ENCODE measurements at regions not wholly inside any gene's neighbourhood (a gene's known extent, or its start where the extent isn't known, plus 50 kb on each side); places are given as distances from the start of the nearest gene placed in this dataset.

DNA sequence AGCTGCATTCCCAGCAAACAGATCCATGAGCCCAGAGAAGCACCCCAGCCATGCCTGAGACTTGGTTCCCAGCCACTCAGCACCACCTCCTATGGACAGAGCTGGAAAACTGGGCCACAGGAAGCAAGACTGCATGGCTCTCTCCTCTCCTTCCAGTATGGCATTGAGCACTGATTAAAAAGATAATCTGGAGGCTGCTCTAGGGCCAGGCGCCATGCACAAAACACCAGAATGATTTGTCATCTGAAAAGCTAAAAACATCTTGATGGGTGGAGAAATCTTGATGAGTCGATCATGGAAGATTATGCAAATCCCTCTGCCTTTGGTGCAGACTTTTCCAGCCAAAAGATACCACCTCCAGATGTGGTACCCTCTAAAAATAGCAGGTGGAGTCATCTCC, 62.7 kb upstream of the MRPS22 start:
- no peak for DNase-seq (ENCODE audit: low spot score)

DNA sequence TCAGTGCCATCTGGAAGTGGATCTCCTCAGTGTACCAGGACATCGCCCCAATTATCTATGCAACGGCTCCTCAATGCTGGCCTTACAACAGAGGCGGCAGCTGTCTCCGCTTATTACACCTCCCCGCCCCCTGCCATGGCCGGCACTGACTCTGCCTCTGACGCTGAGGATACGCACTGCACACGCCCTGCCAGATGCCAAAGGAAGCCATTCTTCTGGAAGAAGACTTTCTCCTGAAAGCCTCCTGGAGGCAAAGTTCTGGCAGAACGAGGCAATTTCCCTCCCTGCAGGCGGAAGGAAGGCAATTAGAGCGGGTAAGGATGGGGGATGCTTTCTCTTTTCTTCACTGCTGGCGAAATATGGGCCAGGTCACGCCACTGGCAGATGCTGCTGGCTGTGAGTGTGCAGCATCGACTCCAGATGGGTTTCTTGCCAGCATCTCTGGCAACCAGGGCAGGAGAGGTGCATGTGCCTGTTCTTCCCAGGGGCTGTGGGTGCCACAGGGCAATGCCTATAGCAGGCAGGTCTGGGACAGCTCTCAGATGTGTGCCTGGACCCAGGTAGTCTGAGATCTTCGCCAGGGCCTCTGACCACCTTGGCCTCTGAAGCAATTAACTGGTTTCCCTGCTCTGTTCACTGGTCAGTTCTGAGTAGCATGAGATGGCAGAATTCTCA, 62.2 kb upstream of the MRPS22 start:
- DNase-seq (ENCODE audit: low spot score): no peak

DNA sequence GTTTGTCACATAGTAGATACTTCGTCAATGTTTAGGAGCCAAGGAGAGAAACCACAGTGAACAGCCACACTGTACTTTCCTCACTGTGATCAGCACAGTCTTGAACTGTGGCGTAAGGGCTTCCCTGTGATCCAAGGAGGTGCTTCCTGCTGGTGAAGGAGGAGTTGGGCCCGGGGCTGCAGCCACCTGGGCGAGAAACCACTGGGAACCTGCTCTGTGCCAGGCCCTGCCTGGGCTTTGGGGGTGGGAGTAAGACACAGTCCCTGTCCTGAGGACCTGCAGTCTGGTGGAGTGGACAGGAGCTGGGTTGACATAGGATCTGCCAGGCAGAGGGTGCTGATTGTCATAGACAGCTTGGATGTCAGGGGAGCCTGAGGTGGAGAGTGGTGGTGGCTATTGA, 60.5 kb upstream of the MRPS22 start:
- no peak for DNase-seq (ENCODE audit: low spot score)

DNA sequence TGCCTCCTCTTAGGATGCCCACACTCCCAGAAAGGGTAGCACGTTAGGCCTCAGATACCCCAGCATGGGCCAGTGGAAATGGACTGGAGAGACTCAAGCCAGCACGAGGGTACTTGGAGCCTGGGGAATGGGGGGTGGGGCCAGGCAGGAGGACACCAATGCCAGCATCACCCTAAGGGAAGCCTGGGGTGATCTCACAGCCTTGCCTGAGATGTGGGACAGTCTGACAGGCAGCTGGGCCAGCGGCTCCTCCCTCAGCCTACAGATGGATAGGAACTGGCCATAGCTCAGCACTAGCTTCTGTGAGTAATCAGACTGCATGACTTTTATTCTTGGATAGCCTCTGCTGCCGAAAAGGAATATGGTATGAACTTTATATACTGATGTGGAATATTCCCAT, 59.6 kb upstream of the MRPS22 start:
- DNase-seq (ENCODE audit: low spot score): no peak

DNA sequence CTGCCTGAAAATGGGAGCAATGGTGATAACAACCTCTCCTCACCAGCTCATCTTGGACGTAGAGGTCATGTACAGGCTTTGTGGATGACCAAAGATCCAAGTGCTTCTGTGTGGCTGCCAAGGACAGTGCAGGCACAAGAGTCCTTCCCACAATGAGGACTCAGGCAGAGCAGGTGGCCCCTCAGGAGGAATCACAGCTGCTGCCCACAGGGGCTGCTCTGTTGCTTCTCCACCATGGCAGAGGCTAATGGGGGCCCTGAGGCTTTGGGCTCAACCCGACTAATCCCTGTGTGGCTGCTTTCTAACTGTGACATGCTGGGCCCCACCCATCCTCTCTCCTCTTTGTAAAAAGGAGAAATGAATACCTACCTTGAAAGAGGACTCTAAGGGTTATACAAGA, 58.1 kb upstream of the MRPS22 start:
- no peak for DNase-seq (ENCODE audit: low spot score)

DNA sequence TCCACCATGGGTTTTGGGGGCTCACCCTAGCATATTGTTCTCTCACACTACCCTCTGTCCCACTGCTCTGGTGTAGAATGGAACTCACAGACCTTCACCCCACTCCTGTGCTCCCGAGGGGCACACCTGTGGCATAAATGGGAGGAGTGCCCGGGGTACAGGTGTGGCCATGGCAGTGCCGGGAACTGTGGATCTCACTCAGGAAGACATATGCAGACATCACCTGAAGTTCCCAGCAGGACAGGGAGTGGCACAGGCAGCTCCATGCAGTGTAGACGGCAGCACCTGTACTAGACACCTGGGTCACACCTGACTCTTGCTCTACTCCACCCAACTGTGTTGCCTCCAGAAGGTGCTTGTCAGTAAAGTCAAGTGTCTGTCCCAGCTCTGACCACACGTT, 57.6 kb upstream of the MRPS22 start:
- DNase-seq (ENCODE audit: low spot score): no peak

DNA sequence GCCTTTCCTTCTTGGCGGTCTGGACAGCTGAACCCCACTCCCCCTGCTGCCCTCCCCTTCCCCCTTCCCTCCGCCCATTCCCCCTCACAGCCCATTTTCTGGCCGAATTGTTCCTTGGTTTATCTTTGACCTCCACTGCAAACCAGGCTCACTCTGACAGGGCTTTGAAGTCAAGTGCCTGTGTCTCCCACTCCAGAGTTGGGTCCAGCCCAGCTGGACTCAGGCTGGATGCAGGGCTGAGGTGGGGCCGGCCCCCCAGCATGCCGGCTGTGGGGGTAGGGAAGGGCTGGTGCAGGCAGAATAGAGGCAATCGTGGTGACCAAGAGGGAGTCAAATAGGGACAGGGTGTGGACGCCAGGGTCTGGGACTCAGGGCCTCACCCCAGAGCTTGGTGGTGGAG, 57.0 kb upstream of the MRPS22 start:
- no peak for DNase-seq (ENCODE audit: low spot score)

DNA sequence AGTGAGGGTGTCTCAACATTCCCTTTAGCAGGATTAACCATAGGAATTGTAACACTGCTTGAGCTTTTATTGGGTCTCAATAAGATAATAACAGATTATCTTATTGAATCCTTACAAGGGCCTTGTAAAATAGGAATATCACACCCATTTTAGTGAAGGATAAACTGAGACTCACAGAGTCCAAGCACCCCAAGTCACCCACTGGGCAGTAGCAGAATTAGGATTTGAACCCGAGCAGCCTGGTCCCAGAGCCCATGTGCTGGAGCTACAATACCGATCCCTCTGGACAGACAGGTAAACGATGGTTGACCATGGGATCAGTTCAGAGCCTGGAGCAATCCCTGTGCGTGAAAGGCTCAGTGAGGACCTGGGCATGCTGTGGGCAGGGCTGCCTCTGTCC, 56.3 kb upstream of the MRPS22 start:
- DNase-seq (ENCODE audit: low spot score): no peak

DNA sequence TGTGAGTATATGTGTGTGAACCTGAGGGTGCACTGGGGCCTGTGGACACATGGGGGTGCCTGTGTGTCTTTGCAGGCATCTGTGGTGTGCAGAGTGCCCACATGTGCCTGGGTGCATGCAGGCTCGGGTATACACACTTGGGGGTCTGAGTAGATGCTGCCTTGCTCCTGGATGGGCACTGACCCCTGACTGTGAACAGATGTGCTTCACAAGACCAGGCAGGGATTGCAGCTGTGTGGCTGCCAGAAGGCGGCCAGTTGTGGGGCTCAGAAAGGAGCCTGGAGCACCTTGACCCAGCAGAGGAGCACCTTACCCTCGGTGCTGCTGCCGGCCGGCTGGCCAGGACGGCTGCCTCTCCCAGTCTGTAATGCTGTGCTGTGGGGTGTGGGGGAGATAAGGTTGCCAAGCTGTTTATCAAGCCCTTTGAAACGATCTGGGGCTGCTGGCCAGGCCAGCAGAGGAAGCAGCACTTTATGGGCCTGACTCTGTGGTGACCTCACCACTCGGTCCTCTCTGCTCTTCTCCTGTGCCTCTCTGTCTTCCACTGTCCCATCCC, 55.5 kb upstream of the MRPS22 start:
- peak; percentile 17 for DNase-seq (ENCODE audit: low spot score)

DNA sequence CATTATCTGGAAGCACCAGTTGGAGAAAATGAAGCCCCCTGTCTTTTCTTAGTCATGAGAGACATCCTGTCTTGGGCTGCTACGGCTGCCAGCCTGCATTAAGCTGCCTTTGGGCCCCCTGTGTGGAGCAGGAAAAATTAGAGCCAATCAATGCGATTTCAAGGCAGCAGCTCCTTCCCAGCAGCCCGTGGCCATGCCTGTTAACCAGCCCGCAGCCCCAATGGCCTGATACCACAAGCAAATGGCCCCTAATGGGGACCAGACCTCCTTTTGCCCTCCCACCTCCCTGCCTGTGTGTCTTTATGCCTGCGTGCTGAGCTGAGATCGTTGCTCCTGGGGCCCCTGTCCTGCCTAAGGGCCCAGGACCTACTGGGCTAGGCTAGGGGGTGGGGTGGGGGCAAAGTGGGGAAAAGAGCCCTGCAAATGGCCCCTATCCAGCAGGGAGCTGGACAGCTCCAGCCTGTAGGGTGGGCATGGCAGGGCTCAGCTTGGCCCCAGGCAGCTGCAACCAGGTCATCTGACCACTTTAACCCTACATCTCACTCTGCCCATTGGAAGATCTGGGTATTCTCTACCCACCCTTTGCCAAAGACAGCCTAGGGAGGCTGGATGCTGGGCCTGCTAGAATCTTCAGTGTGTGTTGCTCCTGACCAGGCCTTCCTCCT, 53.8 kb upstream of the MRPS22 start:
- no peak for DNase-seq (ENCODE audit: low spot score)

DNA sequence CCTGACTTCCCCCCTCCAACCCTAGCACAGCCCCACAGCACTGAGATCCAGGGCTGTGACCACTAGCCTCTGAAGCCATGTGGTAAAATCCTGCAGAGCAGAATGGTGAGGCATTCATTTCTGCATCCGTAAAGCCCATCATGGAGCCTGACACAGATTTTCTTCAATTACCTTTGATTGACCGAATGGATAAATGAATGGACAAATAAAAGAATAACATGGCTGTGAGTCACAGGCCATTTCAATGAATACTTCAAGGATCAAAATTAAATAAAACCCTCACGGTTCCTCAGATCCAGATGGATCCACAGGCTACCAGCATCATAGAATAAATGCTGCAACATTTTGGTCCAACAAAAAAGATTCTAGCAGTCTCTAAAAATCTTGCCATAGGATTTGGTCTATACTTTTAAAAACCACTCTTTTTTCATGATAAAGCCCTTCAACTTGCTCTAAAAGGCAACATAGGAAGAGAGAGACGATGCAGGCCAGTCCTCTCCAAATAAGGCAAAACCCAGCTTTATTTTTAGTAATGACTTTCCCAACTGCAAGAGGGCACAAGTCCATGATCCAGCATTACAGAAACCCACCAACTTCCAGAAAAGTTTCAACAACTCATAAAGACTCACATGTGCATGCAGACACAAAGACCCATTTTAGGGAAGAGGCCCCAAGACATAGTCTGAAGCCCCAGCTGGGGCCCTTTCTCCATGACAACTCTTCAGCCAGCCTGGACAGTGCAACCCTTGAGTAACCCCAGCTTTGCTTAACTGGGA, 52.4 kb upstream of the MRPS22 start:
- peak; percentile 25 for DNase-seq (ENCODE audit: low spot score)

DNA sequence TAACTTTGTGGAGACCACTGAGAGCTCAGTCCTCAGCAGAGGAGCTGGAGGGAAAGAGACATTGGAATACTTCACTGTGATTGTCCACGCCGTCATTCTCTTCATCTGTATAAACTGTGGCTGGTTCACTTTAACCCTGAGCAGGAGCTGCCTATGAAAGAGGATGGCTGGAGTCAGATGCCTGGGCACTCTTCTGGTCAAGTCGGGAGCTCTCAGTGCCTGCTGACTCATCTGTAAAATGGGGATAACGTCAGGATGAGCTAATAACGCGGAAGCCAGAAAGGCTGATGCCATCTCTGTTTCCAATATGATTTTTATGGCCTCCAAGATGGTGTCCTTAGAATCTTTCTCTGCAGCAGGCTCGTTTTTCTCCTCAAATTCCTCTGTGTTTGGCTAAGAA, 51.6 kb upstream of the MRPS22 start:
- no peak for DNase-seq (ENCODE audit: low spot score)

DNA sequence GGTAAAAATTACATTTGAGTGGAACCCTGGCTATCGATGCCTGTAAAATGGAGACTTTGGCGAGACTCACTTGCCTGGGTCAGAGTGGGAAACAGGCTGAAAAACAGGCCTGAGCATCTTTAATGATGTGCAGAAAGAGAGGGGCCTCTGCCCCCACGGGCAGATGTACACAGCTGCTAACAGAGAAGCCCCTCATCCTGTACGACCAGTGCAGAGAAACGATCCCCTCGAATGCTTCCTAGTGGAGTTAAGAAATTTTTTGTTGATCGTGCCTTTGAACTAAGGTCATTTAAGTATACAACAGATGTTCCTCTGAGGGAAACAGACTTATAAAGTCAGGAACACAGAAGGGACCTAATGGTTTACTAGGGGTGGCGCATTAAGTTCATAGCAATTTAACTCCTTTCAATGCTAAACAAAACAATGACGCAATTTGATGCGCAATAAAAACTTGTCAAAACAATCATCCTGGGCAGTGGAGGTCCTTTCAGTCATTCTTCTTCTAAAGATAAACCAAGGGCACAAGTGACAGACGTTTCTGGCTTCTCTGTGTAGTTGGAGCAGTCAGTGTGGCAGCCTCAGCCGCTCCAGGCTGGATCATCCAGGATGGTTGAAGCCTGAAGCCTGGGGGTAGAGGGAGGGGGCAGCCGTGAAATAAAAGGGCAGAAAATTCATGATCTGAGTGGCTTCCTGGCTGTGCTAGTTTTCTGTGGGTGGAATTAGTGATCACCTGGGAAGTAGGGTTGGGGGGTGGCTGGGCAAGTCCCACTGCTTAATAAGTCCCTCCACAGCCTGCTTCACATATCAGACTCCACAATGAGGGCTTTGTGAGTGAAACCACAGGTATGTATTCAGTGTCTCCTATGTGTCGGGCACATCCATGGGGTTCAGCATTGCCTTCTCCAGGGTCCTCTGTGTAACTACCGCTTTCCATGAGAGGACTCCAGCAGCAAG, 50.8 kb upstream of the MRPS22 start:
- no peak for DNase-seq (ENCODE audit: low spot score)

DNA sequence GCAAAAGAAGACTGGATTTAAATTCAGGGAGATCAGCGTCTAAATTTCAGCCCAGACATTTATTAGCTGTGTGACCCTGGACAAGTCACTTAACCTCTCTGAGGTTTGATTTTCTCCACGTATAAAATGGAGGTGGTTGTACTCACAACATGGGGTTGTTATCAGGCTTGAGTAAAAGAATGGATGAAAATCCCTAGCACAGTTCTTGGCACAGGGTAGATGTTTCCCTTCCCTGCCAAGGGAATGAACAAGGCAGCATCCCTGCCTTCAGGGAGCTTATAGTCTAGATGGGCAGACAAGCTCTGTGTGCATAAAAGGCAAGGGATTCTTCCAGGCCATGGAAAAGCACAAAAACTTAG, 50.2 kb upstream of the MRPS22 start:
- DNase-seq (ENCODE audit: low spot score): no peak
